ENCODE measurements at regions not wholly inside any gene's neighbourhood (a gene's known extent, or its start where the extent isn't known, plus 50 kb on each side); places are given as distances from the start of the nearest gene placed in this dataset.

DNA sequence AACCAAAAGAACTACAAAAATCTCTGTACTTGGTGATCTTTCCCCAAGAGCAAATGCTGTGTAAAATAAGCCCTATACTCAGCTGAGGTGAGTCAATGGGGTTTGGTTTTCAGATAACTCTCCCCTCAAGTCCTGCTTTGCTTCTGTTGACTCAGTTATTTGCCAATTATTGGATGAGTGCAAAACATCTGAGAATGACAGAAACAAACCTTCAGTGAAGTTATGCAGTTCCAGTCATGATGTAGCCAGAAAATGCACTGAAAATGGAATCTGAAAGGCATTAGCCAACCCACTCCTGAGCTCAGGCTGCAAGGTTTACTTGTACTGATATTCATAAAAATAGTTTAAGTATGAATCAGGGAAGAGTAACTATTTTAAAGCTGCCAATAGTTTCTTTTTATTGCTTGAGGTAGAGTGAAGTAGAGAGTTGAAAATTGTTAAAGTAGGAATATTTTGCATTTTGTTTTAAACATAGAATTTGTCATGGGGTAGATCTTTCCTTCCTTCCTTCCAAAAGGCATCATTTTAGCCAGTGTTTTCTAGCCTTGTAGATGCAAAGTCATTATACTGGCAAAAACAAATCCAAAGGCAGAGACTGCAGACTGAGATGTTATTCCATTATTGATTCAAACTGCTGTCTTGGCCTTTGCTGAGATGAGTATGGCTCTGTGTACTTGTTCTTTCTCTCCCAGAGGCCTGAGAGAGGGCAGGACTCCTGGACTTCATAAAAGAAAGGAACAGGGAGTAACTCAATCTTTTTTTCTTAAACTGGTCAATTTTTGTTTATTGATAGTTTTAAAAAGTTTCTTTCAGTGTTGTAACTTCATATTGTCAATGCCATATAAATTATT is 215.3 kb downstream of the RND3 start:
- TF ChIP-seq, protein P1, sequence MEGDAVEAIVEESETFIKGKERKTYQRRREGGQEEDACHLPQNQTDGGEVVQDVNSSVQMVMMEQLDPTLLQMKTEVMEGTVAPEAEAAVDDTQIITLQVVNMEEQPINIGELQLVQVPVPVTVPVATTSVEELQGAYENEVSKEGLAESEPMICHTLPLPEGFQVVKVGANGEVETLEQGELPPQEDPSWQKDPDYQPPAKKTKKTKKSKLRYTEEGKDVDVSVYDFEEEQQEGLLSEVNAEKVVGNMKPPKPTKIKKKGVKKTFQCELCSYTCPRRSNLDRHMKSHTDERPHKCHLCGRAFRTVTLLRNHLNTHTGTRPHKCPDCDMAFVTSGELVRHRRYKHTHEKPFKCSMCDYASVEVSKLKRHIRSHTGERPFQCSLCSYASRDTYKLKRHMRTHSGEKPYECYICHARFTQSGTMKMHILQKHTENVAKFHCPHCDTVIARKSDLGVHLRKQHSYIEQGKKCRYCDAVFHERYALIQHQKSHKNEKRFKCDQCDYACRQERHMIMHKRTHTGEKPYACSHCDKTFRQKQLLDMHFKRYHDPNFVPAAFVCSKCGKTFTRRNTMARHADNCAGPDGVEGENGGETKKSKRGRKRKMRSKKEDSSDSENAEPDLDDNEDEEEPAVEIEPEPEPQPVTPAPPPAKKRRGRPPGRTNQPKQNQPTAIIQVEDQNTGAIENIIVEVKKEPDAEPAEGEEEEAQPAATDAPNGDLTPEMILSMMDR (IDR thresholded peaks at IDR 0.05; ENCODE audit: low read depth, low read length): no peak
- no peak for DNase-seq (ENCODE audit: extremely low read depth, low read depth)

DNA sequence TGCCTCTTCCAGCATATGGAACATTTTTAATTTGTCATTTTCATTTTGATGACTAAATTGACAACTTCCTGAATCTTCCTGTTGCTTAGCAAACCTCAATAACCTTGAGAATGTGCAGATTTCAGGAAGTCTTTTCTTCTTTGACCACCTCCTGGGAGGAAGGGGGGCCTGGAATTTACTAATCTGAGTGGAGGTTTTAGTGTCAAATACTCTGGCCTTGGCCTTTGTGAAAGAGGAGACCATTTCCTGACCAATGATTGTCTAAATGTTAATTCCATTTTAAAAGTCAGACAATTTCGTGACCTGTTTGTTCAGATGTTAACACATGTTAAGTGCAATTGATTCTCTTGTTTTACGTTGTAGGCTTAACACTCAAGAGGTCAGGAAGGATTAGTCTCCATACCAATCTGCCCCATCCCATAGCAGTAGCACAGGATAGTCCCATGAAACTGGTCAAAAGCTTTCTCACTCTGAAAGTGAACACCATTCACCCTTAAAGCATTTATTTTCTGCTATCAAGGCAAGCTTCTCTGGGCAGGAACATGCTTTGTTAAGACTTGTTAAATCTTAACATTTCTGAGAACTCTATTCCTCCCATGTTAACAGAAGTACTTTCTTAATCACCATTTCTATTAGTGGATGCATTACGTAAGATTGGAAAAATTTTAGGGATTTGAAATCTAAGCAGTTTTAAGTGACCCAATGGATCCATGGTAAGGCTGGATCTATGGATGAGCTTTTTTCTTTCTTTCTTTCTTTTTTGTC is 219.6 kb downstream of the RND3 start:
- DNase-seq (ENCODE audit: extremely low read depth, low read depth): no peak
- TF ChIP-seq, protein P1 (IDR thresholded peaks at IDR 0.05; ENCODE audit: low read depth, low read length): no peak

DNA sequence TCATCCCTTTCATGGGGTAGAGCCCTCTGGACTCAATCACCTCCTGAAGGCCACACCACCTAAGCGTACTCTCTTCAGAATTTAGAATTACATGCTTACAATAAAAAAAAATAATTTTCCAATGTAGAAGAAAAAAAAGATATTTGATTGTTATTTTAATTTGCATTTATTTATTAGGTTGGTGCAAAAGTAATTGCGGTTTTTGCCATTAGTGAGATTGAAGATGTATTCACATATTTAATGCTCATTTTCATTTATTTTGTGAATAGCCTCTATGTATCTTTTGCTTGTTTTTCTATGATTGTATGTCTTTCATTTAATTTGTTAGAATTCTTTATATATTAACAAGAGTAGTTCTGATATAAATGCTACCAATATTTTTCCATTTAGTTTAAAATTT is 220.5 kb downstream of the RND3 start:
- no peak for DNase-seq (ENCODE audit: extremely low read depth, low read depth)
- TF ChIP-seq, protein P1 (IDR thresholded peaks at IDR 0.05; ENCODE audit: low read depth, low read length): no peak

DNA sequence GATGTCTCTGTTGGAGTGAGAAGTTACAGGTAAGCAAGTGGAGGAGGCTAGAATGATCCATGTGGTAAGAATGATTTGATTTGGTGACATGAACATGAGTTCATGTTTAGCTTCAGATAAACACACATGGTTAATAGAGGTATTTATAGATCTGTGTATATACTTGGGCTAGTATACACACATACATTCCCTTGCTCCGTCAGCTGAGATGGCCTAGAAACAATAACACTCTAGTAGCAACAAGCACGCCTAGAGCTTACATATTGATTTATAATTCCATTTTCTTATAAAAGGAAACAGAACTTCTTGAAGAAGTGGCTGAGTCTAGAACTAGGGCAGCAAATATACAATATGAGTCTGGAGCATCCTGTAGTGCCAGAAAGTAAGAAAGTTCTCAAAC is 223.0 kb downstream of the RND3 start:
- TF ChIP-seq, protein P1 (IDR thresholded peaks at IDR 0.05; ENCODE audit: low read depth, low read length): no peak
- DNase-seq (ENCODE audit: extremely low read depth, low read depth): no peak

DNA sequence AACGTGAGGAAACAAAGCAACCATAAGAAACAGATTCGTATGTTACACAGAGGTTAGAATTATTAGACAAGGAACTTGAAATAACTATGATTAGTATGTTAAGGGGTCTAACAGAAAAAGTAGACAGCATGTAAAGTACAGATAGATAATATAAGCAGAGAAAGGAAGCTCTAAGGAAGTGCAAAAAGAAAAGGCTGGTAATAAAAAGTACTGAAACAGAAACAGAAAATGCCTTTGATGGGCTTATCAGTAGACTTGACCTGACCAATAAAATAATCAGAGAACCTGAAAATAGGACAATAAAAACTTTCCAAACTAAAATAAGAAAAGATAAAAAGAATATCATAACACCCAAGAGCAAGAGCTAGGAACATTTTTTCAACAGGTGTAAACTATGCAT is 225.8 kb downstream of the RND3 start:
- DNase-seq (ENCODE audit: extremely low read depth, low read depth): no peak
- TF ChIP-seq, protein P1 (IDR thresholded peaks at IDR 0.05; ENCODE audit: low read depth, low read length): no peak

DNA sequence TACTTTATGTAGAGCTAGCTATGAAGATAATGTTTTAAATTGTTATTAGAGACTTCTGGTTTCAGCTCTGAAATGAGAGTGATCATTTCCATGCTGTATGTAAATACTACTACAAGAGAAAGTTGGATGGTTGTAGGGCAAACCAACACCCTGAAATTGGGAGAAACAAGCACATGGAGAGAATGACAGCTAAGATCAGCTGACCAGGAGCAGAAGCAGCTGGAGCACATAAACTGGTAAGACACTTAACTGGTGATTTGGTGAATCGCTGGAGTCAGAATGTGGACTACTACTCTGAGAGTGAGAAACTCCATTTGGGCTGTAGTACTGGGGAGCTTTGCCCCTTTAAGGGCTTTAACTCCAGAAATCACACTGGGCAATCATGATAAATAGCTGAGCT is 226.8 kb downstream of the RND3 start:
- DNase-seq (ENCODE audit: extremely low read depth, low read depth): no peak

More for the DNA sequence above, 226.8 kb downstream of the RND3 start:
- TF ChIP-seq, protein P1 (IDR thresholded peaks at IDR 0.05; ENCODE audit: low read depth, low read length): no peak
